ENCODE measurements at regions not wholly inside any gene's neighbourhood (a gene's known extent, or its start where the extent isn't known, plus 50 kb on each side); places are given as distances from the start of the nearest gene placed in this dataset.

DNA sequence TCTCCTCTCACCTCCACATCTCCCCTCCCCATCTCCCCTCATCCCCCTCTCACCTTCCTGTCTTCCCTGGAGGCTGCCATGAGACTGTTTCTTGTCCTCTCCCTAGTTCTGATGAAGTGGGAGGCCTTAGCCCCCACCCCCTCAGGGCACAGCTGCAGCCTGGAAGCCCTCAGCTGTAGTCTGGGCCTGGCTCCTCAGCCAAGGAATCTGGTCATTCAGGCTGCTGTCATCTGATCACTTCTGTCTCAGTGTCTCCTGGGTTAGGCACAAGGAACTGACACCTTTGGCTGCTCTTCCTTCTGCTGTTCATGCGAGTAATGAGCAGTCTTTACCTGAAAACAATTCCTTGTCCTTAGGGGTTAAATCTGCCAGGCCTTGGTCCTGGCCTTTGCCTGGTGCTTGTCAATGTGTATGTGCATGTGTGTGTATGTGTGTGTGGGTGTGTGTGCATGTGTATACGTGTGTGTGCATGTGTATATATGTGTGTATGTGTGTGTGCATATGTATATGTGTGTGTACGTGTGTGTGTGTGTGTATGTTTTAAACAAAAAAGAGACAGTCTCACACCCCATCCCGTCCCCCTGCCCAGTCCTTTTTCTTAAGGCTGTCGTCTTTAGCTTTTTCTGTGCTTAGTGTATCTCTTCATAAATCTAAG is 153.5 kb upstream of the TMEM72 start:
- no peak overlapping the region for H3K4me3 ChIP-seq
- no peak for DNase-seq
- no peaks in the 10 kb centered on the region for H3K4me1 ChIP-seq
- intact Hi-C loops (cut with DNase I; ENCODE audit: low total_unique reads) = no loop called here
- H3K36me3 ChIP-seq = no peaks in the 10 kb centered on the region
- H3K27ac ChIP-seq = no peak overlapping the region
- no peaks in the 10 kb centered on the region for H3K27me3 ChIP-seq
- TF ChIP-seq POLR2A (IDR thresholded peaks at IDR 0.05) = no peak
- TF ChIP-seq, protein P1, sequence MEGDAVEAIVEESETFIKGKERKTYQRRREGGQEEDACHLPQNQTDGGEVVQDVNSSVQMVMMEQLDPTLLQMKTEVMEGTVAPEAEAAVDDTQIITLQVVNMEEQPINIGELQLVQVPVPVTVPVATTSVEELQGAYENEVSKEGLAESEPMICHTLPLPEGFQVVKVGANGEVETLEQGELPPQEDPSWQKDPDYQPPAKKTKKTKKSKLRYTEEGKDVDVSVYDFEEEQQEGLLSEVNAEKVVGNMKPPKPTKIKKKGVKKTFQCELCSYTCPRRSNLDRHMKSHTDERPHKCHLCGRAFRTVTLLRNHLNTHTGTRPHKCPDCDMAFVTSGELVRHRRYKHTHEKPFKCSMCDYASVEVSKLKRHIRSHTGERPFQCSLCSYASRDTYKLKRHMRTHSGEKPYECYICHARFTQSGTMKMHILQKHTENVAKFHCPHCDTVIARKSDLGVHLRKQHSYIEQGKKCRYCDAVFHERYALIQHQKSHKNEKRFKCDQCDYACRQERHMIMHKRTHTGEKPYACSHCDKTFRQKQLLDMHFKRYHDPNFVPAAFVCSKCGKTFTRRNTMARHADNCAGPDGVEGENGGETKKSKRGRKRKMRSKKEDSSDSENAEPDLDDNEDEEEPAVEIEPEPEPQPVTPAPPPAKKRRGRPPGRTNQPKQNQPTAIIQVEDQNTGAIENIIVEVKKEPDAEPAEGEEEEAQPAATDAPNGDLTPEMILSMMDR (IDR thresholded peaks at IDR 0.05) = no peak
- H3K9me3 ChIP-seq = no peaks in the 10 kb centered on the region

DNA sequence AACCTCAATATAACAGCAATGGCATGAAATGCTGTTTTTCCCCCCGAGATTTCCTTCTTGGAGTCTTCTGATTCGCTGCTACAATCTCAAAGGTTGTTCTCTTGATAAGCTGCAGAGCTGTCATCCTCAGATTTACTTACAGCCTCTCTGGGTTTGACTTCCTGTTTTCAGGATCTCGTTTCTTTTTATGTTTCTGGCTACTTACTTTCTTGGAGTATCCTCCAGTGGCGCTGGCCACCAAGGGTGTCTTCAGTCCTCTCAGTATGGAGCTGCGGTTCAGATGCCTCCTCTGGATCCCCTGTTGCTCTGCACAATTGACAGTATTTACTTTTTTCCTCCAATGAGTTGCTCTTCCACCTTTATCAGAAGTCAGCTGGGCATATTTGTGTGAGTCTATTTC is 152.0 kb upstream of the TMEM72 start:
- H3K4me3 ChIP-seq = no peak overlapping the region
- no peaks in the 10 kb centered on the region for H3K36me3 ChIP-seq
- no peaks in the 10 kb centered on the region for H3K9me3 ChIP-seq
- H3K27ac ChIP-seq = no peak overlapping the region
- intact Hi-C loops (cut with DNase I; ENCODE audit: low total_unique reads) = no loop called here
- no peaks in the 10 kb centered on the region for H3K27me3 ChIP-seq
- no peak for TF ChIP-seq POLR2A (IDR thresholded peaks at IDR 0.05)
- TF ChIP-seq, protein P1 (IDR thresholded peaks at IDR 0.05) = no peak
- DNase-seq = no peak
- H3K4me1 ChIP-seq = no peaks in the 10 kb centered on the region

GRCh38 chr10:44760513-44760912 is 150.6 kb upstream of the TMEM72 start:
- TF ChIP-seq, protein P1 (IDR thresholded peaks at IDR 0.05) = no peak
- intact Hi-C loops (cut with DNase I; ENCODE audit: low total_unique reads) = no loop called here
- Histone ChIP-seq H3K36me3 (no peaks in the 10 kb centered on the region), H3K4me3 (no peak overlapping the region), H3K4me1 (no peaks in the 10 kb centered on the region), H3K27ac (no peak overlapping the region), H3K9me3 (no peaks in the 10 kb centered on the region), H3K27me3 (no peaks in the 10 kb centered on the region)
- DNase-seq = no peak

GRCh38 chr10:44761076-44761475 is 150.1 kb upstream of the TMEM72 start:
- H3K9me3 ChIP-seq = no peaks in the 10 kb centered on the region
- H3K27ac ChIP-seq = no peak overlapping the region
- H3K4me1 ChIP-seq = no peaks in the 10 kb centered on the region
- no peaks in the 10 kb centered on the region for H3K27me3 ChIP-seq
- no peak overlapping the region for H3K4me3 ChIP-seq
- H3K36me3 ChIP-seq = no peaks in the 10 kb centered on the region
- TF ChIP-seq POLR2A (IDR thresholded peaks at IDR 0.05) = no peak
- TF ChIP-seq, protein P1 (IDR thresholded peaks at IDR 0.05) = no peak
- intact Hi-C loops (cut with DNase I; ENCODE audit: low total_unique reads) = no loop called here
- no peak for DNase-seq

DNA sequence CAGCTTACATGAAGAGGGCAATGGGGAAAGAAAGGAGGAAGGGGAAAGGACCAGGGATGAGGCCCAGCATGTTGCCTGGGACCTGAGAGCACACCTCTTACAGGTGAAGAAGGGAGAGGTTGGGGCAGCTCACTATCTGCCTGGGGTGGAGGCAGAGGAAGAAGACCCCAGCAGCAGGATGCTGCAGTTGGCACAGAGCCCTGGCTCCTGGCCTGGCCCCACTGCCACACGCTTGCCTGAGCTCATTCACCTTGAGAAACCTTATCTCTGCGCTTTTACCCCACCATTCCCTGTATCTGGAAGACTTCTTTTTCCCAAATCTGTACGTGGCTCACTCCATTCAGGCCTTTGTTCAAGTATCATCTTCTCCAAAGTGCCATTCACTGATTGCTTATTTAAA is 147.8 kb upstream of the TMEM72 start:
- no peak for DNase-seq

More for the DNA sequence above, 147.8 kb upstream of the TMEM72 start:
- H3K4me3 ChIP-seq = no peak overlapping the region
- no peak overlapping the region for H3K27ac ChIP-seq
- no peaks in the 10 kb centered on the region for H3K4me1 ChIP-seq
- no peaks in the 10 kb centered on the region for H3K27me3 ChIP-seq
- intact Hi-C loops (cut with DNase I; ENCODE audit: low total_unique reads) = no loop called here
- no peaks in the 10 kb centered on the region for H3K36me3 ChIP-seq
- no peak for TF ChIP-seq POLR2A (IDR thresholded peaks at IDR 0.05)
- TF ChIP-seq, protein P1 (IDR thresholded peaks at IDR 0.05) = no peak
- H3K9me3 ChIP-seq = no peaks in the 10 kb centered on the region

Data from uterus (tissue), 3 donors.